HG02938 (cell line): ENCODE measurements at regions not wholly inside any gene's neighbourhood (a gene's known extent, or its start where the extent isn't known, plus 50 kb on each side); places are given as distances from the start of the nearest gene placed in this dataset.

Experiments
- ATAC-seq: cut with Tn5 transposase; IDR thresholded peaks from one replicate; pipeline ENCODE4 v1.9.1; 2021; ENCODE audit warnings: mild to moderate bottlenecking, moderate library complexity; ENCODE audit not compliant: unreplicated experiment

GRCh38 chr17:77426676-77427386, 286.1 kb downstream of the SEC14L1 start:
- ATAC-seq = no peak

GRCh38 chr17:77427391-77427991, 286.7 kb downstream of the SEC14L1 start:
- no peak for ATAC-seq

DNA sequence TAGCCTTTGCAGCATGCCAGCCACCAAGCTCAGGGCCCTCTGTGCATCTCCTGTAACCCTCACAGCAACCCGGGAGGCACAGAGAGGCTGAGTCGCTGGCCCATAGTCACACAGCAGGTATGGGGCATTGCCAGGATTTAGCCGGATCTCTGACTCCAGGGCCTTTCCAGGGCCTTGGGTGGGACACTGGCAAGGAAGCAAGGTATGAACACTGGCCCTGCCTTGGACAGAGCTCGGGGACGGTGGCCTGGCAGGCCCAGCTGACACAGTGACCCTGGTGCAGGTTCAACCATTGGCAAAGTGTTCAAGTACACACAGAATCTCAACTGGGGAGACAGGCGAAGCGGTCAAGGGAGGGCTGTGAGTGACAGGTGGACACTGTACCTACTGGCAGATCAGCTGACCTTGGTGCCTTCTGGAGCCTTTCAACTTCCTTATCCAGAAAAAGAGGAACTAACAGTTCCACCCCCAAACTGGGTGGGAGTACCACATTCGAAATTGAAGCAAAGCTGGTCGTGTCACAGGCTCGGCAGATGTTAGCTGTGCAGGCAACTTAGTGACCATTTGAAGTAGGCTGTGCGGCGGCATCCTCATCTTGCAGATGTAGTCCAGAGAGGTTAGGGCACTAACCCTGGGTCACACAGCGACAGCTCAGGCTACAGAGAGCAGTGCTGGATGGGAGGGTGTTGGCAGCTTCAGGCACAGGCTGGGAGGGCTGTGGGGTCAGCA, 287.4 kb downstream of the SEC14L1 start:
- ATAC-seq = no peak

- ATAC-seq = no peak
These were observed 288.1 kb downstream of the SEC14L1 start for GRCh38 chr17:77428749-77429368.

DNA sequence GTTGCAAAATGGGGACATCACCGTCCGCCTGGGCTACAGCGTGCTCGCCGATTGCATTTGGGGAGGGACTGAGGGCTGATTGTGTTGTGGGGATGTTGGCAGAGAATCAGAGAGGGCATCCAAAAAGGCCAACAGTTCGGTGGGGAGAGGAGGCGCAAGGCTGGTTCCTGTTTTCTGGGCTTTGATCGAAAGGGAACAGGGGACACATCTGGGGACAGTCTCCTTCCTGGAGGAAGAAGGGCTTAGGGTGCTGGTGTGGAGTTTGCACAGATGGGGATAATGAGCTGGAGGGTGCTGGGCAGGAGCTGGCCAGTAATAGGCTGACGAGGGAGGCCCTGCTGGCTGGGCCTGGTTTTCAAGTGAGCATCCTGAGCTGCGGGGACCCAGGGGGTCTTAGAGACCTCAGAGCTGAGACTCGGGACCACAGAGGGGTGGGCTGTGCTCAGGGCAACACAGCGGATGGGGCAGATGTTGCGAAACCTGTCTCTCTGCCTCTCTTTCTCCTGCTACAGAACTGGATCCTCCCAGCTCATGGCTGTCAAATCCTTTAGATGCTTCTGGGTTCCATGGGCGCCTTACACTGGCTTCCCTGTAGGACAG, 288.7 kb downstream of the SEC14L1 start:
- no peak for ATAC-seq

DNA sequence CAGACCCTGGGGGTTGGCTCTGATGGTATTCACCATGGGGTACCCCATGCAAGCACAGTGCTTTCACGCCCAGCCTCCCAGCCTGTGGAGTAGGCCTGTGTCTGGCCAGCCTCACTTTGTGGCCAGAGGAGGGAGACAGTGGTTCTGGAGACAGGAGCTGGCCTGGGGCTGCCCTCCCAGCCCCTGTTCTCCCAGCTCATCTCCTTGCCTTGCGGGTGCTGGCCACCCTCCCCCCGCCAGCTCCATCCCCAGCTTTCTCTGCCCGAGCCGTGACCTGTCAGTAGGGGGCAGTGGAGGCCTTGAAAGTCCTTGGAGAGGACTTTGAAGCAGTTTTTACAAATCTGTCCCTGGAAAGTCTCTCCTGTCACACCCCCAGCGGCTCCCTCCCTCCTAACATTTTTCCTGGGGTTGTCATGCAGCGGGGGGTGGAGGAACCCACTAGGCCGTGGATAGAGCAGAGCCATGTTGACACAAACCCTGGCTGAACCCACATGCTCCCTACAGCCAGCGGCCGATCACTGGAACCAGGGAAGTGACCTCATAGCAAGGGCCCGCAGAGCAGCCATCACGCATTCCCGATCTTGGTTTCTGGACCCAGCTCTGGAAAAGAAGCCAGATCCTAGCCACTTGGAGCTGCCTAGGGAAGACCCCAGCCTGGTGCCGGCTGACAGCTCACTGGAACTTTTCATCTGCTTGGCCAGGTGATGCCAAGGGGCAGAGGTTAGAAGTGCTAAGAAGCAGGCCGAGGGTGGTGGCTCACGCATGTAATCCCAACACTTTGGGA, 289.4 kb downstream of the SEC14L1 start:
- no peak for ATAC-seq

- ATAC-seq = no peak
These were observed 291.4 kb downstream of the SEC14L1 start for GRCh38 chr17:77432034-77432661.

GRCh38 chr17:77432742-77433141, 292.0 kb downstream of the SEC14L1 start:
- no peak for ATAC-seq

GRCh38 chr17:77433385-77434135, 292.8 kb downstream of the SEC14L1 start:
- ATAC-seq = no peak

GRCh38 chr17:77434136-77435114, 293.7 kb downstream of the SEC14L1 start:
- no peak for ATAC-seq

- no peak for ATAC-seq
These were observed 294.7 kb downstream of the SEC14L1 start for GRCh38 chr17:77435272-77436057.

GRCh38 chr17:77436058-77436442, 295.3 kb downstream of the SEC14L1 start:
- ATAC-seq = no peak

DNA sequence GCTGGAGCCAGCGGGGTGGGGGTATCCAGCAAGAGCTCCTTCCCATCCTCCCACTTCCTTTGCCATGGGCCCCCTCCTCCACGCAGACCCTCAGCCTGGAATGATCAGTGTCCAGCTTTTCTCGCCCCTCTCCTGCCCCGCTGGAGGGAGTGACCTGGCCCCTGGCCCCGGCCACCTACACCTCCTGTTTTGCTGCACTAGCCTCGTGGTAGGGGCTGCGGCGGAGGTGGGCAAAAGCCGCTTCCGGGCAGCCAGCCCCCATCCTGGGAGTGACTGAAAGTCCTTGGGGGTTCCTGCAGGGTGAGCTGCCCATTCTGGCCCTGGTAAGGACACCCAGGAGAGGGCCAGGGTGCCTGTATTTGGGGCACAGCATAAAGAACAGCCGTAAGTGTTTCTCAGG, 295.7 kb downstream of the SEC14L1 start:
- ATAC-seq = no peak

- ATAC-seq = no peak
These were observed 296.2 kb downstream of the SEC14L1 start for GRCh38 chr17:77437017-77437416.

GRCh38 chr17:77437747-77438146, 297.0 kb downstream of the SEC14L1 start:
- no peak for ATAC-seq

GRCh38 chr17:77438241-77439188, 297.7 kb downstream of the SEC14L1 start:
- ATAC-seq = no peak
